HepG2 (cell line): ENCODE measurements at regions not wholly inside any gene's neighbourhood (a gene's known extent, or its start where the extent isn't known, plus 50 kb on each side); places are given as distances from the start of the nearest gene placed in this dataset.

Experiments used
- ATAC-seq: fragments of 200-7000 bp; cut with Tn5 transposase; 3 replicates; pipeline ENCODE4 v1.9.1; 2020; ENCODE audit warnings: mild to moderate bottlenecking, moderate library complexity
- BruUV-seq: library from RNA; stranded (reverse); fragments of 400-500 nt; replicated peaks from 2 replicates; lab custom pipeline; 2021; lab: Mats Ljungman, UMichigan
- CTCF ChIA-PET: fragments of 300-600 bp; formaldehyde crosslinking; extraction: SDS; loops from one replicate; lab custom pipeline; 2021; ENCODE audit warnings: low total read pairs, inconsistent platforms, low intra/inter-chr PET ratio; lab: Yijun Ruan, JAX
- POLR2A ChIA-PET: fragments of 350-600 bp; sonication (Branson Sonifier 250); formaldehyde crosslinking; loops from one replicate; lab custom pipeline; 2020; ENCODE audit warnings: antibody characterized with exemption, inconsistent platforms; lab: Yijun Ruan, JAX
- DNase-seq: peaks from one replicate; pipeline ENCODE4 v3.0.0-alpha.2; 2015; ENCODE audit warnings: low spot score
- FAIRE-seq: peaks from 3 replicates; lab custom pipeline; 2011; peaks lifted over from hg19 to GRCh38; lab: Jason Lieb, UNC
- H2AFZ ChIP-seq: one replicate; pipeline ENCODE4 v1.6.1; 2011; ENCODE audit warnings: low read length, inconsistent platforms
- H3K27ac ChIP-seq: fragments of 300-600 bp; 3 replicates; pipeline ENCODE4 v1.8.0; 2011; ENCODE audit warnings: mixed run types, mild to moderate bottlenecking, mixed read lengths, low read length, inconsistent platforms; ENCODE audit not compliant: insufficient read depth; ENCODE audit errors: extremely low read length
- H3K27me3 ChIP-seq, 2 experiments: fragments of 200-600 bp in 1 of 2; 2 replicates in 1 of 2; 3 replicates in 1 of 2; pipeline versions ENCODE4 v1.6.0 to v1.8.0; 2011; ENCODE audit warnings: low read length in 2 of 2, mild to moderate bottlenecking in 2 of 2, moderate library complexity in 2 of 2, inconsistent platforms in 1 of 2; ENCODE audit not compliant: insufficient read depth in 2 of 2, control insufficient read depth in 1 of 2
- H3K36me3 ChIP-seq, 2 experiments: fragments of 200-600 bp in 1 of 2; replicated peaks in 1 of 2; 2 replicates in 1 of 2; 3 replicates in 1 of 2; pipeline versions ENCODE4 v1.5.1 to v1.8.0; 2011; ENCODE audit warnings: low read length in 2 of 2, inconsistent platforms in 1 of 2; ENCODE audit not compliant: insufficient read depth in 2 of 2, control insufficient read depth in 1 of 2
- H3K4me1 ChIP-seq: 2 replicates; pipeline ENCODE4 v1.5.1; 2012; ENCODE audit warnings: low read length, inconsistent platforms; ENCODE audit not compliant: insufficient read depth
- H3K4me2 ChIP-seq: 2 replicates; pipeline ENCODE4 v1.6.0; 2011; ENCODE audit warnings: low read depth, low read length, inconsistent platforms
- H3K4me3 ChIP-seq, 3 experiments: fragments of 200-600 bp in 1 of 3; sonication (generic), shearing (Covaris generic) in 1 of 3; replicated peaks in 1 of 3; 2 replicates each; pipeline ENCODE4 v1.5.1; 2011 to 2016; ENCODE audit warnings: low read length in 3 of 3, inconsistent platforms in 2 of 3, low read depth in 2 of 3, mild to moderate bottlenecking in 2 of 3, control low read depth in 1 of 3, mixed read lengths in 1 of 3; ENCODE audit not compliant: insufficient read depth in 1 of 3
- H3K79me2 ChIP-seq: one replicate; pipeline ENCODE4 v1.6.1; 2011; ENCODE audit warnings: low read length, inconsistent platforms; ENCODE audit not compliant: insufficient read depth
- H3K9ac ChIP-seq: 2 replicates; pipeline ENCODE4 v1.6.0; 2011; ENCODE audit warnings: mild to moderate bottlenecking, low read depth, low read length, inconsistent platforms; ENCODE audit not compliant: insufficient read depth
- H3K9me3 ChIP-seq: 2 replicates; pipeline ENCODE4 v1.5.1; 2012; ENCODE audit warnings: mild to moderate bottlenecking, low read length
- H4K20me1 ChIP-seq: 2 replicates; pipeline ENCODE4 v1.6.0; 2011; ENCODE audit warnings: inconsistent platforms, mild to moderate bottlenecking, low read length, moderate library complexity; ENCODE audit not compliant: insufficient read depth
- FOSL2 ChIP-seq: sonication (generic); formaldehyde crosslinking; IDR thresholded peaks from 2 replicates; pipeline ENCODE4 v1.4.0; 2020; ENCODE audit warnings: missing genetic modification reagents
- HNRNPUL1 ChIP-seq: fragments of 200-400 bp; formaldehyde crosslinking; IDR thresholded peaks from 2 replicates; pipeline ENCODE4 v1.6.1; 2017; ENCODE audit warnings: low read depth, mild to moderate bottlenecking, low read length, moderate library complexity
- HOXA7 ChIP-seq: sonication (generic); formaldehyde crosslinking; IDR thresholded peaks from 2 replicates; pipeline ENCODE4 v1.8.1; 2022; ENCODE audit warnings: mild to moderate bottlenecking, missing genetic modification reagents, moderate library complexity
- MBD4 ChIP-seq: IDR thresholded peaks from 2 replicates; pipeline ENCODE4 v1.6.1; 2012; ENCODE audit warnings: low read length, inconsistent platforms, borderline replicate concordance
- PLRG1 ChIP-seq: fragments of 450-650 bp; conservative IDR thresholded peaks from 2 replicates; pipeline ENCODE4 v1.6.1; 2016
- SNRNP70 ChIP-seq: fragments of 200-400 bp; formaldehyde crosslinking; IDR thresholded peaks from 2 replicates; pipeline ENCODE4 v1.6.1; 2017; ENCODE audit warnings: mild to moderate bottlenecking, low read depth, low read length, moderate library complexity
- SOX13 ChIP-seq, 3 experiments: fragments of 450-650 bp in 1 of 3; sonication (generic) in 1 of 3; formaldehyde crosslinking in 1 of 3; IDR thresholded peaks in 2 of 3; conservative IDR thresholded peaks in 1 of 3; 2 replicates each; pipeline versions ENCODE4 v1.5.0 to v1.6.1; 2016 to 2020; ENCODE audit warnings: antibody characterized with exemption in 1 of 3, mild to moderate bottlenecking in 1 of 3, missing compliant biosample characterization in 1 of 3, missing genetic modification reagents in 1 of 3, moderate library complexity in 1 of 3
- ZBTB7B ChIP-seq: sonication (generic); formaldehyde crosslinking; IDR thresholded peaks from 2 replicates; pipeline ENCODE4 v1.4.0; 2020; ENCODE audit warnings: missing genetic modification reagents
- ZNF432 ChIP-seq: sonication (generic); formaldehyde crosslinking; IDR thresholded peaks from 2 replicates; pipeline ENCODE4 v1.5.0; 2020; ENCODE audit warnings: missing genetic modification reagents, mild to moderate bottlenecking, borderline replicate concordance
- ZNF460 ChIP-seq: sonication (generic); formaldehyde crosslinking; IDR thresholded peaks from 2 replicates; pipeline ENCODE4 v1.5.1; 2020; ENCODE audit warnings: missing genetic modification reagents, mild to moderate bottlenecking, borderline replicate concordance
- ZNF530 ChIP-seq: sonication (generic); formaldehyde crosslinking; IDR thresholded peaks from 2 replicates; pipeline ENCODE4 v1.5.0; 2020; ENCODE audit warnings: low read depth, mild to moderate bottlenecking, missing genetic modification reagents
- ZNF609 ChIP-seq: sonication (generic); formaldehyde crosslinking; IDR thresholded peaks from 2 replicates; pipeline ENCODE4 v1.4.0; 2020; ENCODE audit warnings: mild to moderate bottlenecking, missing genetic modification reagents, borderline replicate concordance
- ZNF709 ChIP-seq: sonication (generic); formaldehyde crosslinking; IDR thresholded peaks from 2 replicates; pipeline ENCODE4 v1.5.0; 2020; ENCODE audit warnings: mild to moderate bottlenecking, missing genetic modification reagents
- WGBS: methylation state at CpG from one replicate; pipeline ENCODE4 v1.1.6; 2017; ENCODE audit warnings: low lambda C conversion rate; 5-methylcytosine and 5-hydroxymethylcytosine counted together
- in situ Hi-C: cut with HindIII; loops from 2 replicates; pipeline ENCODE4 v1.10.0; 2017; ENCODE audit warnings: low pct_unique_long_range_greater_than_20kb; ENCODE audit not compliant: extremely low pct_ligation_motif_present
- intact Hi-C: fragments of 100-400 bp; cut with micrococcal nuclease; formaldehyde crosslinking; loops from one replicate; pipeline ENCODE4 v1.10.0; 2022; ENCODE audit not compliant: unreplicated experiment
- TF ChIP-seq, protein P1 (sequence below): sonication (generic); formaldehyde crosslinking; IDR thresholded peaks from 2 replicates; pipeline ENCODE4 v1.4.0; 2020; ENCODE audit warnings: low read depth, mild to moderate bottlenecking, missing genetic modification reagents

DNA sequence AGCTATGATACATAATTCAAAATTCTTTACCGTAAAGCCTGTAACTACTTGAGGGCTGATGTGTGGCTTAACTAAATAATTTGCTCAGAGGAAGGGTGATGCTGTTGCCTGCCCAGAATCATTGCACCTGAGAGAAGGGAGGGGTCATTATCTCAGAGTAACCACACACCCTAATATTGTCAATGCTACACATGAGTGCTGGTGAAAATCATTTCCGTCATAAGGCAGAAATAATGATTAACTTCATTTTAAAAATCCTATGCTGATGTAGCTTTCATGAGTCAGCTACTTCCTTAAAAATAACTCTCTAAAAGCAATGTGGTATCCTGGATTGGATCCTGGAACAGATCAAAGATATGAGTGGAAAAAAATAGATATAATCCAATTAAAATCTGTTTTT, 146.4 kb upstream of the FAM83B start:
- no TSS peak for BruUV-seq
- H3K9me3 ChIP-seq: no peaks in the 10 kb centered on the region
- no peak overlapping the region for H3K4me3 ChIP-seq
- DNase-seq: no peak
- ChIA-PET POLR2A (no interaction called here), CTCF (no interaction called here)
- H3K79me2 ChIP-seq: no peaks in the 10 kb centered on the region
- H3K9ac ChIP-seq: no peak overlapping the region
- FAIRE-seq: no peak
- H3K4me1 ChIP-seq: no peaks in the 10 kb centered on the region
- no peak for ATAC-seq
- H3K27ac ChIP-seq: no peak overlapping the region
- H3K4me2 ChIP-seq: no peak overlapping the region
- no peaks in the 10 kb centered on the region for H4K20me1 ChIP-seq
- WGBS: 10% methylated on average over 2 of the region's 2 CpGs
- H2AFZ ChIP-seq: no peak overlapping the region
- no peaks in the 10 kb centered on the region for H3K27me3 ChIP-seq
- TF ChIP-seq HNRNPUL1 (no peak), ZNF530 (no peak), ZNF460 (CRISPR knock-in tag) (no peak), PLRG1 (no peak), SNRNP70 (no peak), SOX13 (IDR thresholded peaks at IDR 0.05) (no peak), SOX13 (CRISPR knock-in tag; conservative IDR thresholded peaks at IDR 0.05 in 1 of 2, IDR thresholded peaks at IDR 0.05 in 1 of 2) (no peak), ZNF609 (no peak), ZNF432 (no peak), ZNF709 (CRISPR knock-in tag) (no peak), FOSL2 (no peak), HOXA7 (no peak), ZBTB7B (no peak), MBD4 (no peak)
- TF ChIP-seq, protein P1, sequence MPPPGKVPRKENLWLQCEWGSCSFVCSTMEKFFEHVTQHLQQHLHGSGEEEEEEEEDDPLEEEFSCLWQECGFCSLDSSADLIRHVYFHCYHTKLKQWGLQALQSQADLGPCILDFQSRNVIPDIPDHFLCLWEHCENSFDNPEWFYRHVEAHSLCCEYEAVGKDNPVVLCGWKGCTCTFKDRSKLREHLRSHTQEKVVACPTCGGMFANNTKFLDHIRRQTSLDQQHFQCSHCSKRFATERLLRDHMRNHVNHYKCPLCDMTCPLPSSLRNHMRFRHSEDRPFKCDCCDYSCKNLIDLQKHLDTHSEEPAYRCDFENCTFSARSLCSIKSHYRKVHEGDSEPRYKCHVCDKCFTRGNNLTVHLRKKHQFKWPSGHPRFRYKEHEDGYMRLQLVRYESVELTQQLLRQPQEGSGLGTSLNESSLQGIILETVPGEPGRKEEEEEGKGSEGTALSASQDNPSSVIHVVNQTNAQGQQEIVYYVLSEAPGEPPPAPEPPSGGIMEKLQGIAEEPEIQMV (CRISPR knock-in tag): no peak
- no peaks in the 10 kb centered on the region for H3K36me3 ChIP-seq
- intact Hi-C loops: no loop called here
- in situ Hi-C loops: loop anchor here (25.0 kb wide), 2 partner anchors 537 to 713 kb away; no protein-coding TSS in a partner anchor
